ENCODE measurements at regions not wholly inside any gene's neighbourhood (a gene's known extent, or its start where the extent isn't known, plus 50 kb on each side); places are given as distances from the start of the nearest gene placed in this dataset.
"Not testable (repeated sequence)": the region's sequence is repeated elsewhere in the genome, so short reads cannot be mapped to it uniquely, and the experiment has no call there.

- no peak for DNase-seq (ENCODE audit: insufficient read length, low spot score)
- TF ChIP-seq TAF1 (IDR thresholded peaks at IDR 0.05; ENCODE audit: low read depth, low read length) = no peak
- no peak for TF ChIP-seq POLR2AphosphoS5 (IDR thresholded peaks at IDR 0.05; ENCODE audit: low read depth, low read length)
- TF ChIP-seq POLR2A (IDR thresholded peaks at IDR 0.05; ENCODE audit: low read depth, low read length) = no peak
- TF ChIP-seq SPI1 (IDR thresholded peaks at IDR 0.05; ENCODE audit: low read depth, low read length) = no peak
- no peak for TF ChIP-seq PAX5 (IDR thresholded peaks at IDR 0.05; ENCODE audit: insufficient read depth, low read length, severe bottlenecking)
- no peak for TF ChIP-seq POU2F2 (IDR thresholded peaks at IDR 0.05; ENCODE audit: low read depth, low read length)
- no peak for FAIRE-seq
Measured at GRCh38 chr5:56733580-56733979, 81.8 kb upstream of the MAP3K1 start.

- TF ChIP-seq TAF1 (IDR thresholded peaks at IDR 0.05; ENCODE audit: low read depth, low read length) = no peak
- TF ChIP-seq POLR2AphosphoS5 (IDR thresholded peaks at IDR 0.05; ENCODE audit: low read depth, low read length) = no peak
- TF ChIP-seq PAX5 (IDR thresholded peaks at IDR 0.05; ENCODE audit: insufficient read depth, low read length, severe bottlenecking) = no peak
- no peak for TF ChIP-seq POU2F2 (IDR thresholded peaks at IDR 0.05; ENCODE audit: low read depth, low read length)
- no peak for TF ChIP-seq POLR2A (IDR thresholded peaks at IDR 0.05; ENCODE audit: low read depth, low read length)
- no peak for TF ChIP-seq SPI1 (IDR thresholded peaks at IDR 0.05; ENCODE audit: low read depth, low read length)
- DNase-seq (ENCODE audit: insufficient read length, low spot score) (no peak), FAIRE-seq (no peak)
Measured at GRCh38 chr5:56732121-56732520, 83.2 kb upstream of the MAP3K1 start.

GRCh38 chr5:56731473-56731872, 83.9 kb upstream of the MAP3K1 start:
- not testable (repeated sequence) for FAIRE-seq

GRCh38 chr5:56729488-56729887, 85.9 kb upstream of the MAP3K1 start:
- TF ChIP-seq PAX5 (IDR thresholded peaks at IDR 0.05; ENCODE audit: insufficient read depth, low read length, severe bottlenecking) = no peak
- TF ChIP-seq POLR2A (IDR thresholded peaks at IDR 0.05; ENCODE audit: low read depth, low read length) = no peak
- peak; percentile 72 for TF ChIP-seq SPI1 (IDR thresholded peaks at IDR 0.05; ENCODE audit: low read depth, low read length)
- DNase-seq (ENCODE audit: insufficient read length, low spot score) (no peak), FAIRE-seq (peak; percentile 20)

More at GRCh38 chr5:56731473-56731872, 83.9 kb upstream of the MAP3K1 start:
- not testable (repeated sequence) for DNase-seq (ENCODE audit: insufficient read length, low spot score)

- no peak for TF ChIP-seq POLR2A (IDR thresholded peaks at IDR 0.05; ENCODE audit: low read depth, low read length)
- TF ChIP-seq TAF1 (IDR thresholded peaks at IDR 0.05; ENCODE audit: low read depth, low read length) = no peak
- no peak for TF ChIP-seq PAX5 (IDR thresholded peaks at IDR 0.05; ENCODE audit: insufficient read depth, low read length, severe bottlenecking)
- TF ChIP-seq POLR2AphosphoS5 (IDR thresholded peaks at IDR 0.05; ENCODE audit: low read depth, low read length) = no peak
- no peak for TF ChIP-seq POU2F2 (IDR thresholded peaks at IDR 0.05; ENCODE audit: low read depth, low read length)
- no peak for TF ChIP-seq SPI1 (IDR thresholded peaks at IDR 0.05; ENCODE audit: low read depth, low read length)
- FAIRE-seq (no peak), DNase-seq (ENCODE audit: insufficient read length, low spot score) (no peak)
Measured at GRCh38 chr5:56725711-56726411, 89.5 kb upstream of the MAP3K1 start.

GRCh38 chr5:56724857-56725256, 90.5 kb upstream of the MAP3K1 start:
- not testable (repeated sequence) for DNase-seq (ENCODE audit: insufficient read length, low spot score); FAIRE-seq

GRCh38 chr5:56722317-56722716, 93.0 kb upstream of the MAP3K1 start:
- DNase-seq (ENCODE audit: insufficient read length, low spot score) (no peak), FAIRE-seq (no peak)
- no peak for TF ChIP-seq TAF1 (IDR thresholded peaks at IDR 0.05; ENCODE audit: low read depth, low read length)
- no peak for TF ChIP-seq POLR2A (IDR thresholded peaks at IDR 0.05; ENCODE audit: low read depth, low read length)
- no peak for TF ChIP-seq POU2F2 (IDR thresholded peaks at IDR 0.05; ENCODE audit: low read depth, low read length)
- no peak for TF ChIP-seq SPI1 (IDR thresholded peaks at IDR 0.05; ENCODE audit: low read depth, low read length)
- no peak for TF ChIP-seq POLR2AphosphoS5 (IDR thresholded peaks at IDR 0.05; ENCODE audit: low read depth, low read length)
- no peak for TF ChIP-seq PAX5 (IDR thresholded peaks at IDR 0.05; ENCODE audit: insufficient read depth, low read length, severe bottlenecking)

GRCh38 chr5:56717253-56717987, 97.9 kb upstream of the MAP3K1 start:
- no peak for FAIRE-seq
- no peak for TF ChIP-seq POU2F2 (IDR thresholded peaks at IDR 0.05; ENCODE audit: low read depth, low read length)
- no peak for TF ChIP-seq SPI1 (IDR thresholded peaks at IDR 0.05; ENCODE audit: low read depth, low read length)
- TF ChIP-seq POLR2A (IDR thresholded peaks at IDR 0.05; ENCODE audit: low read depth, low read length) = no peak
- TF ChIP-seq POLR2AphosphoS5 (IDR thresholded peaks at IDR 0.05; ENCODE audit: low read depth, low read length) = no peak
- TF ChIP-seq TAF1 (IDR thresholded peaks at IDR 0.05; ENCODE audit: low read depth, low read length) = no peak
- no peak for TF ChIP-seq PAX5 (IDR thresholded peaks at IDR 0.05; ENCODE audit: insufficient read depth, low read length, severe bottlenecking)
- no peak for DNase-seq (ENCODE audit: insufficient read length, low spot score)

- TF ChIP-seq POU2F2 (IDR thresholded peaks at IDR 0.05; ENCODE audit: low read depth, low read length) = no peak
- TF ChIP-seq PAX5 (IDR thresholded peaks at IDR 0.05; ENCODE audit: insufficient read depth, low read length, severe bottlenecking) = no peak
- no peak for TF ChIP-seq POLR2A (IDR thresholded peaks at IDR 0.05; ENCODE audit: low read depth, low read length)
- TF ChIP-seq TAF1 (IDR thresholded peaks at IDR 0.05; ENCODE audit: low read depth, low read length) = no peak
- no peak for TF ChIP-seq POLR2AphosphoS5 (IDR thresholded peaks at IDR 0.05; ENCODE audit: low read depth, low read length)
- TF ChIP-seq SPI1 (IDR thresholded peaks at IDR 0.05; ENCODE audit: low read depth, low read length) = no peak
- no peak for FAIRE-seq
- DNase-seq (ENCODE audit: insufficient read length, low spot score) = no peak
Measured at GRCh38 chr5:56715986-56716385, 99.4 kb upstream of the MAP3K1 start.

GRCh38 chr5:56712895-56713591, 102.3 kb upstream of the MAP3K1 start:
- no peak for DNase-seq (ENCODE audit: insufficient read length, low spot score)

More at GRCh38 chr5:56712895-56713591, 102.3 kb upstream of the MAP3K1 start:
- FAIRE-seq = no peak
- TF ChIP-seq POLR2AphosphoS5 (IDR thresholded peaks at IDR 0.05; ENCODE audit: low read depth, low read length) = no peak
- TF ChIP-seq TAF1 (IDR thresholded peaks at IDR 0.05; ENCODE audit: low read depth, low read length) = no peak
- TF ChIP-seq PAX5 (IDR thresholded peaks at IDR 0.05; ENCODE audit: insufficient read depth, low read length, severe bottlenecking) = no peak
- TF ChIP-seq SPI1 (IDR thresholded peaks at IDR 0.05; ENCODE audit: low read depth, low read length) = no peak
- TF ChIP-seq POLR2A (IDR thresholded peaks at IDR 0.05; ENCODE audit: low read depth, low read length) = no peak
- TF ChIP-seq POU2F2 (IDR thresholded peaks at IDR 0.05; ENCODE audit: low read depth, low read length) = no peak

All from GM12891 (cell line).